NCI-H2227 (cell line): ENCODE measurements at regions not wholly inside any gene's neighbourhood (a gene's known extent, or its start where the extent isn't known, plus 50 kb on each side); places are given as distances from the start of the nearest gene placed in this dataset.
"Not testable (repeated sequence)": the region's sequence is repeated elsewhere in the genome, so short reads cannot be mapped to it uniquely, and the experiment has no call there.

Experiments used
- DNase-seq: peaks from one replicate; lab custom pipeline; 2025; ENCODE audit not compliant: unreplicated experiment; lab: John Stamatoyannopoulos, UW

- DNase-seq: no peak
These were observed 70.6 kb downstream of the RSL24D1 start for GRCh38 chr15:55126111-55126510.

GRCh38 chr15:55124616-55125015, 72.1 kb downstream of the RSL24D1 start:
- DNase-seq: no peak

- DNase-seq: no peak
These were observed 78.3 kb downstream of the RSL24D1 start for GRCh38 chr15:55118344-55118870.

- DNase-seq: no peak
These were observed 80.1 kb downstream of the RSL24D1 start for GRCh38 chr15:55116636-55117035.

GRCh38 chr15:55113736-55114135, 83.0 kb downstream of the RSL24D1 start:
- DNase-seq: no peak

- no peak for DNase-seq
These were observed 84.0 kb downstream of the RSL24D1 start for GRCh38 chr15:55112706-55113105.

- no peak for DNase-seq
These were observed 86.3 kb downstream of the RSL24D1 start for GRCh38 chr15:55110446-55110845.

GRCh38 chr15:55108858-55109518, 87.8 kb downstream of the RSL24D1 start:
- DNase-seq: peak; percentile 45

- no peak for DNase-seq
These were observed 88.3 kb downstream of the RSL24D1 start for GRCh38 chr15:55108448-55108847.

GRCh38 chr15:55106155-55106554, 90.6 kb downstream of the RSL24D1 start:
- no peak for DNase-seq

GRCh38 chr15:55094136-55094535, 102.6 kb downstream of the RSL24D1 start:
- no peak for DNase-seq

GRCh38 chr15:55088207-55088606, 108.5 kb downstream of the RSL24D1 start:
- no peak for DNase-seq

- DNase-seq: no peak
These were observed 112.1 kb downstream of the RSL24D1 start for GRCh38 chr15:55084673-55085072.

GRCh38 chr15:55084216-55084615, 112.5 kb downstream of the RSL24D1 start:
- no peak for DNase-seq

GRCh38 chr15:55077052-55077451, 119.7 kb downstream of the RSL24D1 start:
- not testable (repeated sequence) for DNase-seq

- DNase-seq: no peak
These were observed 122.3 kb downstream of the RSL24D1 start for GRCh38 chr15:55074431-55074830.

GRCh38 chr15:55063970-55064369, 132.8 kb downstream of the RSL24D1 start:
- DNase-seq: not testable (repeated sequence)

GRCh38 chr15:55060836-55061235, 135.9 kb downstream of the RSL24D1 start:
- no peak for DNase-seq

- no peak for DNase-seq
These were observed 140.2 kb downstream of the RSL24D1 start for GRCh38 chr15:55056500-55056899.

GRCh38 chr15:55044162-55044561, 152.6 kb downstream of the RSL24D1 start:
- DNase-seq: no peak

GRCh38 chr15:55037071-55037470, 159.7 kb downstream of the RSL24D1 start:
- DNase-seq: no peak

GRCh38 chr15:55035749-55036148, 161.0 kb downstream of the RSL24D1 start:
- no peak for DNase-seq

- DNase-seq: no peak
These were observed 163.2 kb downstream of the RSL24D1 start for GRCh38 chr15:55033574-55033973.
